Astrocyte (in vitro differentiated cells and primary cell): ENCODE measurements at regions not wholly inside any gene's neighbourhood (a gene's known extent, or its start where the extent isn't known, plus 50 kb on each side); places are given as distances from the start of the nearest gene placed in this dataset.

ENCODE experiments used
- EZH2 ChIP-seq: IDR thresholded peaks from 2 replicates; pipeline ENCODE4 v1.6.1; 2012; ENCODE audit warnings: mild to moderate bottlenecking, low read length, inconsistent platforms; ENCODE audit not compliant: insufficient read depth
- TF ChIP-seq, protein P1 (sequence below): IDR thresholded peaks from 2 replicates; pipeline ENCODE4 v1.5.1; 2011; ENCODE audit warnings: low read depth, mild to moderate bottlenecking, inconsistent platforms, low read length, moderate library complexity; ENCODE audit not compliant: insufficient read depth

DNA sequence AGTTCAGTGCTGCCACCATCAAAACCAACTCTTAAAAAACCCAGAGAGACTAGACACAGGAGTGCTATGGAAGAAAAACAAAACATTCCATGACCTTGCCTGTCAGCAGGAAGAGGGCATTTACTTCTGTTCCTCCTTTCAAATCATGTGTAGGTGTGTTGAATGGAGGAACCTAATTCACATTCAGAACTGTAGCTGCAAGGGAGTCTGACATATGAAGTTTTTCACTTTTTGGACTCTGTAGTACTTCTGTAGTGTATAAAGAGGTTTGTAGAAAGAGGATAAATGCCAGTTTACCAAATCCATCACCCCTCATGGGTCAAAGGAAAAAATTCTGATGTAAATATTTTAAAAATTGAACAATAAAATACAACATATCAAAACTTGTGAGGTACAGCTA, 51.1 kb upstream of the SYPL1 start:
- TF ChIP-seq, protein P1, sequence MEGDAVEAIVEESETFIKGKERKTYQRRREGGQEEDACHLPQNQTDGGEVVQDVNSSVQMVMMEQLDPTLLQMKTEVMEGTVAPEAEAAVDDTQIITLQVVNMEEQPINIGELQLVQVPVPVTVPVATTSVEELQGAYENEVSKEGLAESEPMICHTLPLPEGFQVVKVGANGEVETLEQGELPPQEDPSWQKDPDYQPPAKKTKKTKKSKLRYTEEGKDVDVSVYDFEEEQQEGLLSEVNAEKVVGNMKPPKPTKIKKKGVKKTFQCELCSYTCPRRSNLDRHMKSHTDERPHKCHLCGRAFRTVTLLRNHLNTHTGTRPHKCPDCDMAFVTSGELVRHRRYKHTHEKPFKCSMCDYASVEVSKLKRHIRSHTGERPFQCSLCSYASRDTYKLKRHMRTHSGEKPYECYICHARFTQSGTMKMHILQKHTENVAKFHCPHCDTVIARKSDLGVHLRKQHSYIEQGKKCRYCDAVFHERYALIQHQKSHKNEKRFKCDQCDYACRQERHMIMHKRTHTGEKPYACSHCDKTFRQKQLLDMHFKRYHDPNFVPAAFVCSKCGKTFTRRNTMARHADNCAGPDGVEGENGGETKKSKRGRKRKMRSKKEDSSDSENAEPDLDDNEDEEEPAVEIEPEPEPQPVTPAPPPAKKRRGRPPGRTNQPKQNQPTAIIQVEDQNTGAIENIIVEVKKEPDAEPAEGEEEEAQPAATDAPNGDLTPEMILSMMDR: no peak
- no peak for TF ChIP-seq EZH2
